ENCODE measurements at regions not wholly inside any gene's neighbourhood (a gene's known extent, or its start where the extent isn't known, plus 50 kb on each side); places are given as distances from the start of the nearest gene placed in this dataset.

DNA sequence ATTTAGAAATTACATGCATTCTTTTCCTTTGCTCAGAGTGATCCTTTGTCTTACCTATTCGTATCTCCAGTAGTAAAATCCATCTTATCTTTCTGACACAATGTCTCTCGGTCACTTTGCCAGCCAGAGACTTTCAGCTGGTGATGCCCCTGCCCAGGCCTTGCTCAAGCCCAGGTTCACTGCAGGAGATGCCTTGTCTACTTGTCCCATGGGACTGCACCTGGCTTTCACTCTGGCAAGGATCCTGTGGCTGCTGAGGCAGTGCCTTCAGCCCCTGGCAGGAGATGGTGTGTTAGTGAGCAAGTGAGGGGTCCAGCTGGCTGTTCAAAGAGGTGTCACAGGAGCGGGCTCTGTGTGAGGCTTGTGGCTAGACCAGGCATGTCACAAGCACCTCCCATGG is 1268.9 kb downstream of the OTOL1 start:
- DNase-seq: no peak

DNA sequence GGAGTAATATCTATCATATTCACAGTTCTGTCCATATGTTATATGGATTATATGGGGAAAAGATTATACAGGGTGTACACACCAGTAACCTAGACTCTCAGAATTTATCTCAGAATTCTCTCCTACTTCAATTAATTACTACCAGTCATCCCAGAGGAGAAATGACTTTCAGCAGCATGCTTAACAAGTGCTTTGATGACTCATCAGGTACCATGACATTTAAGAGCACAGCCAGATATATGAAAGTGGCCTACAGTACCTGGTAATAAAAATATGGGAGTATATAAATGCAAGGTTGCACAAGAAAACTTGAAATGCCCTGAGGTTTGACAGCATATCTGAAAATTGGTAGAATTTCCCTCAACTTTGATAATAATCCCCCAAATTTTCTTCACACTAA is 1273.0 kb downstream of the OTOL1 start:
- DNase-seq: no peak

DNA sequence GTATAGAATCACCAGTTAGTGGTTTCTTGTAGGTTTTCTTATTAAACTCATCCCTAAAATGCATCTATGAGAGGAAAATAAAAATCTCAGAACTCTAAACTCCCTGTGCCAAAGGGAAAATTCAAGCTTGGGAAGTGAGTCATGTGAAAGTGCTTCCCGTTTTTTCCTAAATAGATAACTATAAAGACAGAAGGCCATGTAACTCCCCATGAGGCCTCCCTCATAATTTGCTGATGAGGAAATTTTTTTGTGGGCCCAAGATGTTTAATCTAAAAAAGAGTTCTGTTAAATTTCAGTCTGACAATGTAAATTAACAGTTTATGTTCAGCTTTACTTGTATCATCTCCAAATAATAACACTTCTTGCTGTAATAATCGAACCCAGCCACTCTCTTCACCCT is 1273.9 kb downstream of the OTOL1 start:
- no peak for DNase-seq

DNA sequence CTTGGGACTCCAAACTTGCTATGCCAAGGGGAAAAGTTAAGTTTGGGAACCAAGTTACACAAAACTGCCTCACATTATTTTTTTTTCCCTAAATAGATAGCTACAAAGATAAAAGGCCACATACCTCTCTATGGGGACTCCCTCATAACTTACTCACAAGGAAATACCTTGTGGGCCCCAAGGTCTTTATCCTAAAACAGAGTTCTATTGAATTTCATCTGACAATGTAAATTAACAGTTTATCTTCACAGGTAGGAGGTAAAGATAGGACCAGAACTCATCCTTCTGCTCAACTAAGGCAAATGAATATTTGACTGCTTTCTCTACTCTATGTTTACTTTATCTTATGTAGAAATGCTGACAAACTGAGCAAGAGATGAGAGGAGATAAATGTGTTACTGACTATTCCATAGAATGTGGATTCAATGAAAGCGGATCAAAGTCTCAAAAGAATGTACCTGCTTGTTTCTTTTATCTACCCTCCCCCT is 1278.0 kb downstream of the OTOL1 start:
- no peak for DNase-seq

DNA sequence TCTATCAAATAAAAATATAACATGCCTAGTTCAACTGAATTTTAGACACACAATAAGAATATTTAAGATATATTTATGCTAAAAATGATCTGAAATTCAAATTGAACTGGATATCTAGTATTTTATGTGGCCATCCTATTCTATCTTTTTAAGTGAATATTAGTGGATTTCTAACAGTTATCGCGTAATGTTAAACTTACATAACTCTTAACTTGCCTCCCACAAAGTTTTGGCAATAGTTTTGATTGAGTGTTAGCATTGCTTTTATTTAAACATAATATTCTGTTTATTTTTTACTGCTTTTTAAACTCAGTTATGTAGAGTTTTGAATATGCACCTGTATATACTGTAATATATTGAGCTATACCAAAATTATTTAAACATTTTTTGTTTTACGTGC is 1279.5 kb downstream of the OTOL1 start:
- DNase-seq: no peak

DNA sequence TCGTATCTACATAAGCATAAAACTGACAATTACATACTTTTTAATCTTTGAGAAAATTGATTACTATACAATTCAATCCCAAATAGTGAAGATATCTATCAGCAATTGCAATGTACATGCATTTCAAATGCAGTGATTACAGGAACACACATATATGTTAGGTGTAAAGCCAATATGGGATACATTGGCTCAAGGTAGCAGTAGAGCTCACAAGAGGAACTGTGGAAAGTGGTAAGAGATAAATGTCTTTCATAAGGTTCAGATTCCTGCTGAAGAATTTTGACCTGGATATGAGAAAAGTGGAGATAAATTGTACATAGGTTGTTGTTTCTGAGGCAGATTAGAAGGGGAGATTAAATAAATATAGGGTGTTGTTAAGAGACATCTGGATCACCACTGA is 1280.5 kb downstream of the OTOL1 start:
- no peak for DNase-seq

DNA sequence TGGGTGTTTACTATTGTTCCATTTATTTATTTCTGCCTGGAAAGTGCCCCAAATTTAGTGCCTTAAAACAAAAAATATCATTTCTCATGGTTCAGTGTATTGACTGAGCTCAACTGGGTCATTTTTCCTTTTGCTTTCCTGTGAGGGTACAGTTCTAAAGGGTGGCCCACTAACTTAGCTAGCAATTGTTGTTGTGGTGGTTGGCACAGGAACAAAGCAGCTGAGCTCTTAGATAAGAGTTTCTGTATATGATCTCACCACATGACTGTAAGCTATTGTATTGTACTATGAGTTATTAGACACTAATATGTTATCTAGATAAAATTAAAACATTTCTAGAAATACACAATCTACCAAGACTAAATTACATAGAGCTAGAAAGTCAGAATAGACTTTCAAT is 1283.7 kb downstream of the OTOL1 start:
- DNase-seq: no peak

DNA sequence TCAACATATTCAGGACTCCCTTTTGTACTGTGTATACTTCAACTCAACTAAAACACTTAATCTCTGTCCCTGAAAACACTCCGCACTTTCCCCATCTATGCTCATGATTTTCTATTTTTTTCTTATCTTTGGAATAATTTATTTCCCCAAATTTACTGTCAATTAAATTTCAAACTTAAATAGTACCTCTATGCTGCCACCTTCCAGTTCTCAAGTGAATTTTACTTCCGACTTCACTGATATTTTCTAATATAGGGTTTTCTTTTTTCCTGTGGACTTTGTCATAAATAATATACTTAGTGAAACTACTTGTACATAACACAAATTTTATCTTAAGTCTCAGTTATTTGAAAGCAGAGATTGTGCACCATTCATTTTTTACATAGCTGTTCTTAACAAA is 1303.3 kb downstream of the OTOL1 start:
- DNase-seq: no peak

DNA sequence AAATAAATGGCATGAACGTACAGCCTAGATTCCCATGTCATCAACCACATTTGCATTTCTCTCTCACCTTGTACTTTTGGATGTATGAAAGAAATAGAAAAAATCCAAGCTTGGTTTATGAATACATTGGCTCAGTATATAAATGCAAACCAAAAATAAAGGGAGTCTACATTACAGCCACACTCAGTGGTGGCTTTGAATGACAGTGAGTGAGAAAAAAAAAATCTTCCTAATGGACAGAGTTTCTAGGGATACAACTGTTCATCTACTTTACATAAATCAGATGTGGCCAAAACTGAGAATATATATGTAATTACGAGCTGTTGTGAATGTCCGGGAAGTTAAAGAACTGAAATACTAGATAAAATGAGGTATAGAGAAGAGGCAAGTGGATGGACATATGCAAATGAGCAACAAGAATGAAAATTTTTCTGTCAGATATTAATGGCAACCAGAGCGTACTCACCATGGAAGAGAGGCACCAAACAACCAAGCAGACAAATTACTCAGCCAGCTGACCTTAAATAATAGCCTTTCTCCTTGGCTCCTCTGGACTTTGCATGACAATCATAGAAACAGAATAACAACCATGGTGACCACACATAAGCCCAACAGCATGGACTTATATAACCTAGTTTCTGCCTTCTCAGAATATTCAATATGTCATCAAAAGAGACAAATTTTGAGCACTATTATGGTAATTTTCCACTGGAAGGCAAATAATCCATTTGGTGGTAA is 1305.8 kb downstream of the OTOL1 start:
- DNase-seq: no peak

DNA sequence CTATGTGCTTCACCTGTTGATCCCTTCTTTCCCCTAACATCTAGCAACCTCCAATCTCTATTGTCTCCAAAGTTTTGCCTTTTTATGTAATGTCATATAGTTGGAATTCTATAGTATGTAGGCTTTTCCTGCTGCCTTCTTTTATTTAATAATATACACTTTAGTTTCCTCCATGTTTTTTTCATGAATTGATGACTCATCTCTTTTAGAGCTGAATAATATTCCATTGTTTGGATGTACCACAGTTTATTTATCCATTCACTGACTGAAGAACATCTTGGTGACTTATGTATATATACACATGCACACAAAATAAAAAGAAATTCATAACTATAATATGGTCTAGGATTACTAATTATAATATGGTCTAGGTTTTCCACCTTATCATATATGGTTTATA is 1314.2 kb downstream of the OTOL1 start:
- DNase-seq: no peak

DNA sequence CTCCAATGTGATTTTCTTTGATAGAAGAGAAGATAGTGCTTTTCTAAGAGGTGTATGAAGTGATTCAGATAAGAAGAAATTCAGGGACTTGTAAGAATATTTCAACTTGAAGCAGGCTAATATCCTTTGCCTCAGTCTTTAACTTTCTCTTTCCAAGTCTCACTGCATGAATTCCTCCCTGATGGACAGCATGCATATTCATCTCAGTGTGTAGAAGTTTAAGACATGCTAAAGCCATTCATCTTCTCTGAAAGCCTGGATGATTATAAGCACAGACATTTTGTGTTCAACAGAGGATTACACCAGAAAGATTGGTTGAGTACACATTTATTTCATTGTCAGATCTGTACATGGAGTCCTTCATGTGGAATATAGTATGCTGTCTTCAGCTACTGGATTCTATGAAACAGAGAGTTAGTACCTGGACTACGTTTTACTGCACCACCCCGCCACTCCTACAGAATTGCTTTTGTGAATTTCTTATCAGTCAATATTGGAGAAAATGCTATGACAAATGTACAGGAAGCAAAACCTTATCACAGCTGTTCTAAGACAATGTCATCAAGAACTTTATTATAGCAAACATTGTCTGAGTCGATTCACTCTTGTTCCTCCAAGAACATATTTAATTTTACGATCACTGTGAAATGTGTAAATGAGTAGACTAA is 1346.1 kb downstream of the OTOL1 start:
- DNase-seq: no peak

DNA sequence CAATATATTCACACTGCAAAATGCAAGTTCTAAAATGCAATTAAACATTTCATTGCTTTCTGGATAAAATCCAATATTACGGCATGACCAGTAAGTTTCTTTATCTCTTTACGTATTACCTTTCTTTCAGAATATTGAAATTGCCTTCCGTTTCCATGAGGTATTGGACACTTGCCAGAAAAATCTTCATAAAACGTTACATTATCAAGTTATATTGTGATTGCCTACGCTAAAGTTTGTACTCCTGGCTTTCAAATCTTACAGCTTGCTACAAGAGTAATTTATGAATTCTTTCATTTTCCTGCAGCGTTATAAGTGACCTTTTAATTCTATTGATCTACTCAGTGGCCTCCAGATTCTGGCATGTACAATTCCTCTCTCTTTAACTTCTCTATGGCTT is 1349.3 kb downstream of the OTOL1 start:
- no peak for DNase-seq

DNA sequence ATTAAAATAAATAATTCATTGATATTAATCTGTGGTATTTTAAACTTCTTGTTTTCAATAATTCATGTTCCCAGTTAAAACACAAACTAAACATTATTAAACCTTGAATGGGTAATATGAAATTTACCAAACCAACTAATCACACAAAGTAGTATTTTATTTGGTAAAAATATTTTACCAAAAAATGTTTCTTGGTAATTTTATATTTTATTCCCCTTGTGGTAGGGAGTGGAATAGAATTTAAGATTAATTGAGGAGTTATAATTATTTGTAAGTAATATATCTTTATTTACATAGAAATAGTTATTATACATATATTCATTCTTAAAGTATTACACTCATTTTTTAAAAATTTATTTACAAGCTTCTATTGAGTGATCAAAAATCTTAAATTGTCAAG is 1350.9 kb downstream of the OTOL1 start:
- no peak for DNase-seq

DNA sequence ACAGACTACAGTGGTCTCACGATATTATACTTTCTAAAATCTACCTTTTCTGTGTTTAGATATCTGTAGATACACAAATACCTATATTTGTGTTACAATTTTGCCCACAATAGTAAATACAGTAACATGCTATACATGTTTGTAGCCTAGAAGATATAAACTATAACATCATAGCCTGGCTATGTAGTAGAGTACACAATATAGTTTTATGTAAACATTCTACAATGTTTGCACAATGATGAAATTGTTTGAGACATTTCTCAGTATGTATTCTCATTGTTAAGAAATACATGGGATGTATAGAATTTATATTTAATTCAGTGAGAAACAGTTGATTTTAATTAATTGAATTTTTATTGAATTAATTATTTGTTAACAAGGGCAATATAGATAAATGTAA is 1367.0 kb downstream of the OTOL1 start:
- DNase-seq: no peak

DNA sequence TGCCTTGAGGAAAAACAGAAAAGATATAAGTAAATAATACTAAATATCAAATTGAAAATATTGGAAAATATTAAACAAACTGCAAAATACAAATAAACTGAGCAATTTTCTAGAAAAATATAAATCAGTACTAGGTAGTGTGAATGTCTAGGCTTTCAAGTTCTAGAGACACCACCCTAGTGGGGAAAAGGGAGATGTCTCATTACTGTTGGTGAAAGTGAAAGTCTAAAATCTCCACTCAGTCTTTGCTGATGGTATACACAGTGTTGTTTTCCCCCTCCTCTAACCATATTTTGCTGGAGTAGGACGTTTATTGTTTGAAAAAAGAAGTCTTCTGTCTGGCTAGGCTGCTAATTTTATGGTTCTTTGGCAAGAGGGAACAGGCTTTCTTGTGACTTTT is 1368.9 kb downstream of the OTOL1 start:
- DNase-seq: no peak

DNA sequence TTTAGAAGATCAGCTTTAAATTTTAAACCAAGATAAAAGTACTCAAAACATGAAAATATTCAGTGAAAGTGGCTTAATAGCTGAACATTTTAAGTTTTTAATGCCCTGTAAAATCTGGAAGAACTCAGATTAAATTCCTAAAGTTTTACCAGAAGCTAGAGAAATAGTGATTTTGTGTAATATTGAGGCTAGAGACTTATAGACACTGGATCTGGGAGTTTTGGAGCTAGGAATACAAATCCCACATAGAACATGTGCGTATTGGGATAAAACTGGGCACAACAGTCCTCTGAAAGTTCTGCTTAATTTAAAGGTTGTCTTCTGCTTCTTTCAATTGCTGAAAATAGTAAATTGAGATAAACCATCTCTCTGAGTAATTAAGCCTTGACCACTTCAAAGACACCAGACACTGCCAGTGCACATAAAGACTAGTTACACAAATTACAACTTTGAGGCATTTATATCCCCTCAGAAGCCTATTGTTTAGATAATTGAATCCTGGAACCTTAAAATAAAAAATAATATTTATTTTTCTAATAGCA is 1382.5 kb downstream of the OTOL1 start:
- no peak for DNase-seq

DNA sequence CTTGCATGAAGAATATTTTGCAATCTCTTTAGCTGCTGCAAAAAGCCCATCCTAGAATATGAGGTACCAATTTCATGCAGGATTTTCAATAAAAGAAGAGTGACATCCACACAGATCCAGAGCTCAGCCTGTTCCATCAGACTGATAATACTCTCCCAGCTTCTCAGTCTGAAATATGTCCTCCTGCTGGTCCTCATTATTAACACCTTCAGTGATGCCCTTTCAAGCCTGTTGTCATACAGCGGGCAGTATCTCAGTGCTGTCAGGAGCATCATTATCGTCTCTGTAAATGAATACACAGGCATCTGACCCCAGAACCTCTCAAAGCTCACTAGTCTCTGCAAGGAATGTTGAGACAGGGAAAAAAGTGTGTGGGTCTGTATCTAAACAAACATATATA is 1387.8 kb downstream of the OTOL1 start:
- DNase-seq: no peak

DNA sequence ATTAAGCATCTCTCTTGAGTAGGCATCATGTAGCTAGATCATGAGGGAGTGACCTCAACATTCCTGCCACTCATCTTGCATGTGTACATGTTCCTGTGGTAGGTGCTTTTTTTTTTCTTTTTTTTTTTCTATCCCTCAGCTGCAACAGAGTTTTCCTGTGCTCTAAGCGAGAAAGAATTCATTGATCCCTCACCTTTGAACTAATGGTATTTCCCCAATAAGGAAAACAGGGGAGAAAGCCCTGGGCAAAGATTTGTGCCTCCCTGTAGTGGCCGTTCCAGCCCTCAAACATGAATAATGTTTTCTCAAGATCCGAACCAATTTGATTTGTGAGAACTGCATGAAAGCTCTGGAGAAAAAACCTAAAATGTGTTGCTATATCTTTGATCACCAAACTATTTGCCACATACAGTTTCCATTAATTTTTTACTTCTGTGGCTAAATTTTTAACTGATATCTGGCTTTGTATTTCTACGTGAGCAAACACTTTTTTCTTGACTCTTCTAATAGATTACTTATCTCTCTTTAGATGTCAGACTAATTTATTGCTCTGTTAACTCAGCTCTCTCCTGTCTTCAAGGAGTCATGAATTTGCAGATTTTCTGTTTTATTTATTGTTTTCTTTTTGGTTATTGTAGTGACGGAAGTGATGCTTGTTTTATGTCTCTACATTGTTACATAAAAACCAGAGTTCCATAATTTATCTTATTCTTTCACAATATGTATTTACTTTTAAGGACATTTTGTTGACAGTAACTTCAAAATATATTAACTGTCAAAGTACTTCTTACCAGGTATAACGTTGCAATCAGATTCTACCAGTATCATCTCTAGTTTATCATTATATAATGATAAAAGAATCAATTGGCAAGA is 1396.5 kb downstream of the OTOL1 start:
- no peak for DNase-seq

DNA sequence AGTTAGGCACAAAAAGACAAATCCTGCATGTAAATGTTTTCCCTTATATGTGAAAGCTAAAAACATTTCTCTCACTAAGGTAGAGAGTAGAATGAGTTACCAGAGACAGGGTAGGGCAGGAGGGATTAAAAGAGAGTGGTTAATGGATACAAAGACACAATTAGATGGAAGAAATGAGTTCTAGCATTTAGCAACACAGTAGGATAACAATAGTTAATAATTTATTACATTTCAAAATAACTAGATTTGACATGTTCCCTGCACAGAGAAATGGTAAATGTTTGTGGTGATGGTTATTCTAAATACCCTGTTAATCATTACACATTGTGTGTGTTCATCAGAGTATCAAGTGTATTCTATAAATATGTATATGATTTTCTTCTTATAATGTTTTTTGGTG is 1400.7 kb downstream of the OTOL1 start:
- DNase-seq: no peak

DNA sequence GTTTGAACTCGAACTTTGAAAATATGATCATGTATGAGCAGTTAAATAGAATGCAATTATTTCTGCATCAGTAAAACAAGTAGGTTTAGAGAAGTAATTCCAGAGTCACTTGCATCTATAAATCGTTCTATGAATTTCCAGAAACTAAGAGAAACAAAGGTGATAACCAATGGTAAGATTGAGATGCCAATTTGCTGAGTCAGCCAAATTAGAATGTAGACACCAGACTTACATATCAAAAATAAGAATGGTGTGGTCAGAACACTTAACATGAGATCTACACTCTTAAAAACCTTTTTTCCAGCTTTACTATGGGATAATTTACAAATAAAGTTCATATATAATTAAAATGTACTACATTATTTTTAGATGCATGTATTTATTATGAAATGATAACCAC is 1435.9 kb downstream of the OTOL1 start:
- no peak for DNase-seq

DNA sequence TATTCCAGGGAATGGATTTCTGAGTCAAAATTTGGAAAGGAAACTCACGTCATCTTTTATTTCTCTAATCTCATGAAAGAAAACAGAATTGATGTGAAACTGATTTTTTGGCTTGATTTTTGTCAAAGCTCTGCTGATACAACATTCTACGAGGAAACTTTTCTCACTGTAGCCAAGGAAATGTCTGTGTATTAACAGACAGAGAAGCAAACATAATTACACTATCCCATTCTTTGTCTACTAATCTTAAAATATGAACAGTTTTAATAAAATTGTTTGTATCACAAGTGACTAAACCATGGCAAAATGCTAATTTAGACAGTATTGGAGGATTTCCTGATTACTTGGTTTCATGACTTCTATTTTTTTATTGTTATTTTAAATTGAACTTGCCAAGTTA is 1437.0 kb downstream of the OTOL1 start:
- DNase-seq: no peak

DNA sequence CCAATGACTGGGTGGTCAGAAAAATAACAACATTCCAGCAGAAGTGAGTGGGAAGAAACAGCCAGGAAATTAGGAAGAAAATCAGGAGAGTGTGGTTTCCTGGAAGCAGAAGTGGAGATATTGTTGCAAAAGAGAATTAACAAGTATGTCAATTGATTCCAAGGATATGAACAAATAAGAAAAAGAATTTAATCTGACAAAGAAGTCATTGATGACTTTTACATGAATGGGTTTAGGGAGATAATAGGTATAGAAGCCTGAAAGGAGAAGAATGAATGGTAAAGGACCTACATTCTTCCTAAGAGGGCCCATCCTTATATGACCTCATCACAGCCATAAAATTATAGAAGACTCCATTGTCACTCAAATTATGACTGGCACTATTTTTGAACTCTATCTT is 1440.1 kb downstream of the OTOL1 start:
- no peak for DNase-seq

DNA sequence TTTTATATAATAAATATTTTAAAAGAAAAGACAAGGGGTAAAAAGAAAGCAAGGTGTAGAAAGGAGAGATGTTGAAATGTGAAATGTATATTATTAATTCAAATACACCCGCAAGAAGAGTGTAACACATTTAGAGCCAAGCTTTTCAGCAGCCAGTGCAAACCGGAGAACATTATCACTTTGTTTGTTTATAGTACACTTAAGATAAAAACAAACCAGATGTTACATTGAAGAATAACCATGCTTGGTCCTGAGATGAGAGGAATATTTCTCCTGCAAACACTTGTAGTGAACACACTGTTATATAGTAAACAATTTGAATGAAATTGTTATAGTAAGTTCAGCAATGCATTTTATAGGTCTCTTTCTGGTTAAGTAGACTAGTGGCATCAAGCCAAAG is 1441.5 kb downstream of the OTOL1 start:
- DNase-seq: no peak

DNA sequence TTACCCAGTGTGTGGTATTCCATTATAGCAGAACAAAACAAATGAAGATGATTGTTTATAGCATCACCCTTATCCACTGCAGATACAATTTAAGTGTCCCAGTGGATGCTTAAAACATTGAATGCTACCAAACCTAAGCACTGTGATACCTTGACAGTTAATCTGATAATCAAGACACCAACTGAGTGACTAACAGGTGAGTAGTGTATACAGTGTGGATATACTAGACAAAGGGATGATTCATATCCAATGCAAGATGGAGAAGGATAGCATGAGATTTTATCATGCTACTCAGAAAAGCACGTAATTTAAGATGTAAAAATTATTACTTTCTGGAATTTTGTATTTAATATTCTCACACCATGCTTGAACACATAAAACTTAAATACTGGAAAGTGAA is 1449.0 kb downstream of the OTOL1 start:
- DNase-seq: no peak

Measured in MV-4-11 (cell line).